ENCODE measurements at regions not wholly inside any gene's neighbourhood (a gene's known extent, or its start where the extent isn't known, plus 50 kb on each side); places are given as distances from the start of the nearest gene placed in this dataset.
A peak's percentile ranks its signal among the peaks of the same experiment; 100 is the strongest.
"Not testable (repeated sequence)": the region's sequence is repeated elsewhere in the genome, so short reads cannot be mapped to it uniquely, and the experiment has no call there.

- no peak for TF ChIP-seq CTCF (conservative IDR thresholded peaks at IDR 0.05; ENCODE audit: low read depth, low read length)
- no peak for DNase-seq (ENCODE audit: low read depth)
- H3K4me3 ChIP-seq (ENCODE audit: low read depth, low read length) = no peak overlapping the region
Observed at GRCh38 chr21:28063241-28064216, 929.1 kb downstream of the LTN1 start.

GRCh38 chr21:28052956-28053355 lies 939.7 kb downstream of the LTN1 start:
- DNase-seq (ENCODE audit: low read depth); H3K4me3 ChIP-seq (ENCODE audit: low read depth, low read length): not testable (repeated sequence)

GRCh38 chr21:28051649-28052048 lies 941.0 kb downstream of the LTN1 start:
- TF ChIP-seq CTCF (conservative IDR thresholded peaks at IDR 0.05; ENCODE audit: low read depth, low read length) = peak; percentile 43
- DNase-seq (ENCODE audit: low read depth) = peak; percentile 71
- H3K4me3 ChIP-seq (ENCODE audit: low read depth, low read length) = not testable (repeated sequence)

GRCh38 chr21:28035692-28036091 lies 957.0 kb downstream of the LTN1 start:
- not testable (repeated sequence) for DNase-seq (ENCODE audit: low read depth); H3K4me3 ChIP-seq (ENCODE audit: low read depth, low read length)

- DNase-seq (ENCODE audit: low read depth) = not testable (repeated sequence)
Observed at GRCh38 chr21:28034916-28035315, 957.8 kb downstream of the LTN1 start.

GRCh38 chr21:28034334-28034733 lies 958.3 kb downstream of the LTN1 start:
- not testable (repeated sequence) for H3K4me3 ChIP-seq (ENCODE audit: low read depth, low read length); DNase-seq (ENCODE audit: low read depth)

More at GRCh38 chr21:28034916-28035315, 957.8 kb downstream of the LTN1 start:
- not testable (repeated sequence) for H3K4me3 ChIP-seq (ENCODE audit: low read depth, low read length)

GRCh38 chr21:28032652-28033051 lies 960.0 kb downstream of the LTN1 start:
- not testable (repeated sequence) for DNase-seq (ENCODE audit: low read depth); H3K4me3 ChIP-seq (ENCODE audit: low read depth, low read length)

GRCh38 chr21:28031066-28031465 lies 961.6 kb downstream of the LTN1 start:
- DNase-seq (ENCODE audit: low read depth); H3K4me3 ChIP-seq (ENCODE audit: low read depth, low read length): not testable (repeated sequence)

- DNase-seq (ENCODE audit: low read depth) = no peak
- TF ChIP-seq CTCF (conservative IDR thresholded peaks at IDR 0.05; ENCODE audit: low read depth, low read length) = no peak
- H3K4me3 ChIP-seq (ENCODE audit: low read depth, low read length) = no peak overlapping the region
Observed at GRCh38 chr21:28025111-28025510, 967.6 kb downstream of the LTN1 start.

- DNase-seq (ENCODE audit: low read depth) = peak; percentile 26
- peak; percentile 40 for TF ChIP-seq CTCF (conservative IDR thresholded peaks at IDR 0.05; ENCODE audit: low read depth, low read length)
- H3K4me3 ChIP-seq (ENCODE audit: low read depth, low read length) = no peak overlapping the region
Observed at GRCh38 chr21:28018741-28019669, 973.7 kb downstream of the LTN1 start.

Measured in choroid plexus epithelial cell (primary cell).